Hepatocyte (in vitro differentiated cells): ENCODE measurements at regions not wholly inside any gene's neighbourhood (a gene's known extent, or its start where the extent isn't known, plus 50 kb on each side); places are given as distances from the start of the nearest gene placed in this dataset.

ENCODE experiments used
- EZH2 ChIP-seq: fragments of 200-600 bp; sonication (generic); IDR thresholded peaks from 2 replicates; pipeline ENCODE4 v1.6.1; 2016; ENCODE audit warnings: antibody characterized with exemption, mild to moderate bottlenecking, borderline replicate concordance
- EZH2phosphoT487 ChIP-seq: fragments of 200-600 bp; sonication (generic); IDR thresholded peaks from one replicate; pipeline ENCODE4 v1.6.1; 2018; ENCODE audit warnings: antibody characterized with exemption, mild to moderate bottlenecking, low read depth, moderate library complexity; ENCODE audit not compliant: unreplicated experiment, severe bottlenecking
- TF ChIP-seq, protein P1 (sequence below): fragments of 200-600 bp; sonication (generic); IDR thresholded peaks from 2 replicates; pipeline ENCODE4 v1.5.1; 2016; ENCODE audit warnings: antibody characterized with exemption, mild to moderate bottlenecking; ENCODE audit not compliant: poor library complexity

- TF ChIP-seq, protein P1, sequence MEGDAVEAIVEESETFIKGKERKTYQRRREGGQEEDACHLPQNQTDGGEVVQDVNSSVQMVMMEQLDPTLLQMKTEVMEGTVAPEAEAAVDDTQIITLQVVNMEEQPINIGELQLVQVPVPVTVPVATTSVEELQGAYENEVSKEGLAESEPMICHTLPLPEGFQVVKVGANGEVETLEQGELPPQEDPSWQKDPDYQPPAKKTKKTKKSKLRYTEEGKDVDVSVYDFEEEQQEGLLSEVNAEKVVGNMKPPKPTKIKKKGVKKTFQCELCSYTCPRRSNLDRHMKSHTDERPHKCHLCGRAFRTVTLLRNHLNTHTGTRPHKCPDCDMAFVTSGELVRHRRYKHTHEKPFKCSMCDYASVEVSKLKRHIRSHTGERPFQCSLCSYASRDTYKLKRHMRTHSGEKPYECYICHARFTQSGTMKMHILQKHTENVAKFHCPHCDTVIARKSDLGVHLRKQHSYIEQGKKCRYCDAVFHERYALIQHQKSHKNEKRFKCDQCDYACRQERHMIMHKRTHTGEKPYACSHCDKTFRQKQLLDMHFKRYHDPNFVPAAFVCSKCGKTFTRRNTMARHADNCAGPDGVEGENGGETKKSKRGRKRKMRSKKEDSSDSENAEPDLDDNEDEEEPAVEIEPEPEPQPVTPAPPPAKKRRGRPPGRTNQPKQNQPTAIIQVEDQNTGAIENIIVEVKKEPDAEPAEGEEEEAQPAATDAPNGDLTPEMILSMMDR, result no peak
- TF ChIP-seq EZH2phosphoT487, result no peak
- TF ChIP-seq EZH2, result no peak
Observed at GRCh38 chr2:152250421-152251100, 75.0 kb upstream of the STAM2 start.
